HT1080 (cell line): ENCODE measurements at regions not wholly inside any gene's neighbourhood (a gene's known extent, or its start where the extent isn't known, plus 50 kb on each side); places are given as distances from the start of the nearest gene placed in this dataset.
"Not testable (repeated sequence)": the region's sequence is repeated elsewhere in the genome, so short reads cannot be mapped to it uniquely, and the experiment has no call there.

Source experiments
- DNase-seq: peaks from one replicate; pipeline ENCODE4 v3.0.0-alpha.2; 2015; ENCODE audit warnings: low read depth

DNA sequence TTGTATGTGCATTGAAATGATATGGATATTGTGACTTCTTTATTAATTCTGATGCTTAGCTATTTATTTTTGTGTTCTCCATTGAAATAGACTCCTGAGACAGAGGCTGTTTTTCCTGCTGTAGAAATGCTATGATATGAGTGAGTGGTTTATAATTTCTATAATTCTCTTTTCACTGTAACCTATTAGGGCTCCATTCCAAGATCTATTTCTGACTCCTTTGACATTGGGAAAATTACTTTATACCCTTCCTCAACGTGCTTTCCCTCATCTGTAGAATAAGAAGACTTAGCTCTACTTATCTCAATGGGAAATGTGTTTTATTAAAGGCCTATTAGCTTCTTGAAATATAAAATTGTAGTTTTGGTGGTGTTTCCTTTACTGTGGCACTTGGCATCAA lies 144.5 kb upstream of the RPRM start:
- DNase-seq, result no peak

DNA sequence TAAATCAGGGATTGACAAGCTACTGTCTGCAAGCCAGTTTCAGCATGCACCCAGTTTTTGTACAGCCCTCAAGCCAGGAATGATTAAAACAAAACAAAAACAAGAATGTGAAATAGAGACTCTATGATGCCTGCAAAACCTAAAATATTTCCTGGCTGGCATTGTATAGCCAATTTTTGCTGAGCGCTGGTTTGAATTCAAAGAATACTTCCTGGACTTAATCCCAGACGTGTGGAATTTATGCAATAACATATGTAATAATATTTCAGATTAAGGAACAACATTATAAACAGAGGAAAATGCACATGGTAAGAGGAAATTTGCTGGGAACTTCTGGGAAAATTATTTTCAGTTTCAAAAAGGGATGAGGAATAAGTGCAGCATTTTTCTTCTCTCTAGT lies 148.1 kb upstream of the RPRM start:
- DNase-seq, result no peak

DNA sequence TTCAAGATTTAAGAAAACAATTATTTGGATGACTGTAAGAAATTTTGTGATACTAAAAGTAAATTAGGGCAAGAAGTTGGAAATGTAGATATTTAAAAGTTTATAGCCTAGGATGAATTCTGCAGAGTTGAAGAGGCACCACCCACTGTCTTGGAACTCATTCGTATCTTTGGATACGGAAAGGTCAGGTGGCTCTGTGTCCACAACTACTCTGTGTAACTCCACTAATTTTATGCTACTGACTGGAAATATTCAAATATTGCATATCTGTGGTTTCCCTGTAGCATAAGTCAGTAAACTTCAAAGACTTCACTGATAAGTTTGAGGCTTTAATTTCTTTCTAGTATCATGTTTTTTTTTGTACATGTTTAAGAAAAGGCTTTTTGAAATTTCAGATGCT lies 156.9 kb upstream of the RPRM start:
- DNase-seq, result no peak

DNA sequence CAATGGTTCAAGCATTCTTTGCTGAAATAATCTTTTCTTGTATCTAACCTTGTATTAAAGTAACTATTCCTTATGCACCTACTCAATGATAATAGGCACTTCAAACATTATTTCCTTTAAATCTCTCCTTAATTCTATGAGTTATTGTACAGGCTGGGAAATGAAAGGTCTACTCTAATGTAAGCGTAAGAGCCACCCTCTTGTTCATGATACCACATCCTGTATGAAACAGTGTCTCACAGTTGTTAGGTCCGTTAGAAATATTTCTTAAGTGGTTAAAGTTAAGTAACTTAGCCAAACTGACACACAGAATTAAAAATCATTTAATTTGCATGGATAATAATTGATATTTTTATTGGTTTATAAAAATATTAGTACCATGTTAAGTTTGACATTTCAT lies 162.5 kb upstream of the RPRM start:
- DNase-seq, result no peak

DNA sequence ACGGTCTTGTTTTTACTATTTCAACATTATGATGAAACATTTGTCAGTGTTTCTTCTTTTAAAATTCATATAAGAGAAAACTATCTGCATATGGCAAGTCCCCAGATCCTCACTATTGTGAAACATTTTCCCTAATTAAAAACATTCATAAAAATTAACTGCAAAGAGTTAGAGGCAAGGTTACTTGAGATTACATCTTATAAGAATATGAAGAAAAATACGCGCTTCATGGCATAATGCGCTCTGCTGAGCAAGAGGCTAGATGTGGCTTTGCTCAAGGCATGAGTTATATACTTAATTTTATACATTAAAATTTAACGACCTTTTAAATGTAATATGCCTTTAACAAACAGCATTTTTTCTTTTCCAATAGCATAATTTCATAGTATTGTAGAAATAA lies 166.4 kb upstream of the RPRM start:
- DNase-seq, result no peak

DNA sequence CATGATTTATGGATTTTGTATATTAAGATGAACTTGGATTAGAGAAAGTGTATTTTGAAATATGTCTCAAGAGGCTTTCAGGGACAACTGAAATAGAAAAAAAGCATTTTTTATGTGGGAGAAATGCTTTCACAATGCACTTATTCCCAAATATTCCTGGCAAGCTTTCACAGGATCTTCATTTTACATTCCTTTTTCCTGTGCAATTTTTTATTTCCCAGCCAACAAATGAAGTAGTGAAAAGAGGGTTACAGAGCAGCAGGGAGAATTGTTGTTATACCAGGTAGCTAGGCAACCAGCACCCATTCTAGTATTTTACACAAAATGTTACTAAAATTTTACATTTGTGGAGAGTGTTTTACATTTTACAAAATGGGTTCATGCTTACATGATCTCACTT lies 167.0 kb upstream of the RPRM start:
- no peak for DNase-seq

DNA sequence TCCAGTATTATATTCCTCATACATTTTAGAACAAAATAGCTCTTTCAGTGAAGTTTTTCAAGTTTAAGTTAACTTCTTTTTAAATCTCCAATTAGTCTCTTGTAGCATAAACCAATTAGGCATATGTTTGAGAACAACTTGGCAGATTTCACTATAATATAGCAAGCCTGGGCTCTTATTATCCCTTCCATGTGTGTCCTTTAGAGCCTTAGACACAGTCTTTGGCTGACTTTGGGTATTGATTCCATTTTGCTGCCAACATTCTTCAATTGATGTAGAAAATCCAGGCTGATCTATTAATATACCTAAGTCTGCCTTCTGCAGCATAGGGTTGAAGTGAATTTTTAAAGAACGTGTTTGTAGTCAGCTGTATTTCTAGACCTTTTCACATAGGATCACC lies 179.1 kb upstream of the RPRM start:
- DNase-seq, result no peak

DNA sequence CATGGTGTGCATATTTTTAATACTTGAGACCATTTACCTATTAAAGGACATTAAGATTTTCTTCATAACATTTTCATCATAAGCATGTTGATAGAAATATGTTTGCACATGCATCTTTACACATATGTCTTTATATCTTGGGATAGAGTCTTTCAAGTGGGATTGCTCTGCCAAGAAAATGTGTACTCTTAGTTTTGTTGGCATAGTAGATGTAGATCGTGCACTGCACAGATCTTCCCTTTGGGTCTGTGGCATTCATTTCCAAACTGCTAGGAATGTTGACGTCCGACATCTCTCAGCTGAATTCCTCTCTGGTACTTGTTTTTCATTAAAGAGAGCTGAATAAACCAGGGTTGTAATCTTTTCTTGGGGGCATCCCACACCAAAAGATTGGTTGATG lies 183.2 kb upstream of the RPRM start:
- DNase-seq, result no peak

DNA sequence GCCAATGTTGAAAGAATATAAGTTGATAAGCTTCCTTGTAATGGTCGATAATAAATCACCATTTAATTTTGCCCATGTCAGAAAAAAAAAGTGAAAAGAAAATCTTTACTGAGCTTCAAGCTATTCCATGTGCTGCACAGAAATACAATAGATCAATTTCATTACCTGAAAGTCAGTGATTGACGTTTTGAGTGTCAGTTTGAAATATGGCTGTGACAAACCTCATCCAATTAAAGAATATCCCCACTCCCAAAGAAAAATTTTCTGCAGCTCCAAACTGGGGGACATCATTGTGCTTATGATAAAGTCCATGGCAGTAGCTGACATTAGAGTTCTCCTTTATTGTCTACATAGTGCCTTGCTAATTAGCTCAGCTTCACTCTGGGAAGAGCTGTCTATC lies 184.8 kb upstream of the RPRM start:
- DNase-seq, result no peak

DNA sequence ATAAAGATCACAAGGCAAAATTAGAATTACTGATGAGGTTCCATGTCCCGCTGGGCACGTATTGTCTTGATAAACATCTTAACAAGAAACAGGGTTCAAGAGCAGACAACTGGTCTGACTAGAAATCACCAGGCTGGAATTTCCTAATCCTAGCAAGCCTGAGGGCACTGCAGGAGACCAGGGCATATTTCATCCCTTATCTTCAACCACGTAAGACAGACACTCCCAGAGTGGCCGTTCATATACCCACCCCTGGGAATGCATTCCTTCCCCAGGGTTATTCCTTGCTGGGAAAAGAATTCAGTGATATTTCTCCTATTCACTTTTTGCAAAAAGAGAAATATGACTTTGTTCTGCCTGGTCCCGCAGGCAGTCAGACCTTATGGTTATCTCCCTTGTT lies 185.4 kb upstream of the RPRM start:
- DNase-seq, result not testable (repeated sequence)

DNA sequence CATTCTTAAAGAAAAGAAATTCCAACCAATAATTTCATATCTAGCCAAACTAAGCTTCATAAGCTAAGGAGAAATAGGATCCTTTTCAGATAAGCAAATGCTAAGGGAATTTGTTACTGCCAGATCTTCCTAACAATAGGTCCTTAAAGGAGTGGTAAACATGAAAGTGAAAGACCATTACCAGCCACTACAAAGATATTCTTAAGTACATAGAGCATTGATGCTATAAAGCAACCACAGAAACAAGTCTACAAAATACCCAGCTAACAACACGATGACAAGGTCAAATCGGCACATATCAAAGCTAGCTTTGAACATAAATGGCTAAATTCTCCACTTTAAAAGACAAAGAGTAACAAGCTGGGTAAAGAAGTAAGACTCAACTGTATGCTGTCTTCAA lies 188.9 kb upstream of the RPRM start:
- no peak for DNase-seq

DNA sequence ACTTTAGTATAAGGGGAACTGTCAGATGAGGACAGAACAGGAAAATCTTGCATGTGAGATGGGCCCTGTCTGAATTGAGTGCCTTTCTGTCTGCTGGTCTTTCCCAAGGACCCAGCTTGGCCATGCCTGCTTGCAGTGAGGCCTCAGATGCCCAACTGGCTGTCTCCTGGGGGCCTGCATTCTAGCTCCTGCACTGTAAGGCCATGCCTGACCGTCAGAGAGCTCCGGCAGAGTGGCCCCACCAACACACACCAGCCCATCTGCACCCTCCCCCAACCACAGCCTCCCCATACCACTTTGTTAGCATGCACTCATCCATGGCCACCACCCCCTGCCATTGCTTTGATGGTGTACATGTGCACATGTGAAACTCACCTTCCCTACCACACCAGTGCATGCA lies 190.4 kb upstream of the RPRM start:
- DNase-seq, result no peak

DNA sequence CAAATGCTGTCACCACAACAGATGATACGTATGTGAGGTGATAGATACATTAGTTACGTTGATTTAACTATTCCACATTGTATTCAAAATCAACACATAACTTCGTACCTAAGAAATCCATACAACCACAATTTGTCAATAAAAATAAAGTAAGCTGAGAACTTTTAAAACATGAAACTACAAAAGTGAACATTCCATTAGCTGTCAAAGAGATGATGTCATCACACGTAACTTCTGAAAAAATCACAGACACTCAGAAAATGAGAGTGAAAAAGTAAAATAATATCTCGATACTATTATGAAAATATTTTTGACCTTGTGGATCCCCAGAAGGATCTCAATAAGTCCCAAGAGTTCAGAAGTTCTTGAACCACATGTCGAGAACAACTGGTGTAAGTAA lies 161.6 kb upstream of the GALNT13 start:
- DNase-seq, result no peak

DNA sequence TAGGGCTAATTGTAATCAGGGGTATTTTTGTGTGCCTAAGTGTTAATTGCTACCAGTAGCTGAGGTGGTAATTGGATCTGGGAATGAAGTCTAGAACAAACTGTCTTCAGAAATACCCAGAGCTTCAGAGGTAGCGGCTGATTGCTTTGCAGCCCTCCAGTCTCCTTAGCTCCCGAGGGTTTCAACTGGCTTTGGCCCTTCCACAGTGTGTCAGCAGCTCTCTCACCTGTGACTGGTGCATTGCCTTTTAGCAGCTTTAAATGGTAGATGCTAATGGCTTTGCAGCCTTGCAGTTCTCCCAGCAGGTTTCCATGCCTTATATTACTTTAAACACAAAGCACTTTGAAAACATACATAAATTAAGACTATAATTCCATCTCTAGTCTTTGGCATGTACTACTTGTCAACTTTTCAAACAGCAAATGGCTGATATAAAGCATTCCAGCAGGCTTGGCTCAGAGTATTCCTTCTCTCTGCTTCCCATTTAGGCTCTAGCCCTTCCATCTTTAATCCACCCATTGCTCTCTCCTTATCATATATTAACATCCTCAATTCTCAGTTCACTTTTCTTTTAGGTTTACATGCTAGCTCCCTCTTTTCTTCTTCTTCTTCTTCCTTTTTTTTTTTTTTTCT lies 156.4 kb upstream of the GALNT13 start:
- no peak for DNase-seq

DNA sequence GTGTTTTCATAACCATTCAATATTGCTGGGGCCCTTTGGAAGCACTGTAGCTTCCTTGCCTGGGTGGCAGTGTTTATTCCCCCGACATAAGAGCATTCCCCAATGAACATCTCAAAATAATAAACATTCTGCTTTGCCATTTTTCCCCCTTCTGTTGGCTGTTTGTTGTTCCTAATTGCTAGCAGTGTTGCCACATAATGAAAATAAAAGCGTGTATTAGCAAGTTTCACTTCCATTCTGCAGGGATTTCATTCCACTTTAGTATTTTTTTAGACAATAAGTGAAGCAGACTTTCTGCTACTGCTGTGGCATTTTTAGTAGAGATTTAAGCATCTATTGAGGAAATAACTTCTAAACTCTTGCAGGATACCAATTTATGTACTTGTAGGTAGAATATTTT lies 154.7 kb upstream of the GALNT13 start:
- DNase-seq, result no peak

DNA sequence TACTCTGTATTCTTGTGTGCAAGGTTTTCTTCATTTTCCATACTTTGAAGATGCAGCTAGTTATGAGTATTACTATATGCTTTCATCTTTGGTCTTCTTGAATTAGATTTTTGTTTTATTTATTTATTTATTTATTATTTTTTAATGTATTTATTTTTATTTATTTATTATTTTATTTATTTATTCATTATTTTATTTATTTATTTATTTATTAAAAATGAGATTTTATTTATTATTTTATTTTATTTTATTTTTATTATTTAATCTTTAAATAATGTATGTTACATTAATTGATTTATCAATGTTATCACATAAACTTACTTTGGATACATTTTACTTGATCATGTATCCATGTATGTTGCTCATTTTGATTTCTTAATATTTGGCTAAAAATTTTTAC lies 132.3 kb upstream of the GALNT13 start:
- no peak for DNase-seq

DNA sequence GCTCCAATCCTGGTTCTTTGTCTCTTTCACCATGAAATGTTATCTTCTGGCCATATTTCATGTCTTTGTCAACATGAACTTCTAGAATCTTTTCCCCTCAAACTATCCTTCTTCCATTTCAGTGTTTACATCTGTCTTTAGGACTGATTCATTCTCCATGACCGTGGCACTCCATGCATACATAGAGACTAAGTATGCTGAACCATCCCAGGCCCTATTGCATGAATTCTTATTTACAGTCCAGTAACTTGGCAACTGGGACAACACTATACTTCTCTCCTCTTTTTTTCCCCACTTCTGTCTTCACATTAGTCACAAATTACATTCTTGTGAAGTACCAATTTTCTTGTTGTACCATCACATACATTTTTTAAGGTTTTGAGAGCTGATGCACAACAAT lies 109.8 kb upstream of the GALNT13 start:
- no peak for DNase-seq

DNA sequence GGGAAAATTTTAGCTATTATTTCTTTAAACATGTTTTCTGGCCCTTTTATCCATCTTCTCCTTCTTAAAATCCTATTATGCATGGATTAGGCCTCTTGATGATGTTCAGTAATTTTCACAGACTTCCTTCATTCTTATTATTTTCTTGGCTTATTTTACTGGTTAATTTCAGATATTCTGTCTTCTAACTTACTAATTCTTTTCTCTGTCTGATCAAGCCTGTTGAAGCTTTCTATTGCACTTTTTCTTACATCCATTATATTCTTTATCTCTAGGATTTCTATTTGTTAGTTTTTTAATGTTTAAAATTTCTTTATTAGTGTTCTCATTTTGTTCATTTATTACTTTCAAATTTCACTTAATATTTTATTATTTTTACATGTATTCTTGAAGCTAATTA lies 105.3 kb upstream of the GALNT13 start:
- DNase-seq, result no peak

DNA sequence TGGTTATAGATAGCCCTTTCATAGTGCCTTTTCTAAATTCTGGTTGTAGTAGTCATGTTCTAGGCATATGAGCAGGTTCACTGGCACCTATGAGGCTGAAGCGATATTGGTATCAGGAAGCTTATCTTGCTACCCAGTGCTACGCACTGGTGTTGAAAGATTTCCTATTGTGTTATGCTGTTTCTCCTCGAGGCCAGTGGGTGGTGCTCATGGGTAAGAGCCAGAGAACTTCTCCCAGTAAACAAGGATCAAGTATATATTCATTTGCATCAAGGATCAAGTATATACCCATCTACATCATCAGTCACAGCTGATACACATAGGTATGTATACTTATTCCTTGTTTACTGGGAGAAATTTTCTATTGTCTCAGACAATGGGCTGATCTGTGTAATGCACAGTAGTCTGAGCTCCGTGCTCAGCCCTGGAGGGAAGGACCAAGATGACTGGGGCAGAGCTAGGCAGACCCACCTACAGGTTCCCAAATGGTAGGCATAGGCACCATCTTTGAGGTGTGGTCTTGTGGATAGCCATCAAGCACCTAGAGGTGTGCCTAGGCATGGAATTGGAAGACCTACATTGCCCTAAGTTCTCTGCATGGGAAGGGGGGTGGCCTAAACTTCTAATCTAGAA lies 101.2 kb upstream of the GALNT13 start:
- DNase-seq, result peak; percentile 5

DNA sequence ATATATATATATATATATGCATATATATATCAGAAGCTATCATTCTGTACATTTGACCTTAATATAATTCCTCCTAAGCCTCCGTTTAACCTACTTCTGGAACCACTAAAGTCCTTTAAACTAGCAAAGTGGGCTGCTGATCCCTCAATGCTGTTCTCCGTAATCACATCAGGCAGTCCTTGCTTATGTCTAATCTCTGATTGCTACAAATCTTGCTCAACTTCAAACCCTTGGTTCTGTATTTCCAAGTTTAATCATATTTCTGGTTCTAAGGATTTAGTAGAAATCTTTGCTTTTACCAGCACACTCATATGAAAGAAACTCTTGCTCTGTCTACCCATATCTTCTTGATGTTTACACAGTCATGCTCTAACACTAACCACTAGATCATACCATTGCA lies 91.5 kb upstream of the GALNT13 start:
- DNase-seq, result no peak

DNA sequence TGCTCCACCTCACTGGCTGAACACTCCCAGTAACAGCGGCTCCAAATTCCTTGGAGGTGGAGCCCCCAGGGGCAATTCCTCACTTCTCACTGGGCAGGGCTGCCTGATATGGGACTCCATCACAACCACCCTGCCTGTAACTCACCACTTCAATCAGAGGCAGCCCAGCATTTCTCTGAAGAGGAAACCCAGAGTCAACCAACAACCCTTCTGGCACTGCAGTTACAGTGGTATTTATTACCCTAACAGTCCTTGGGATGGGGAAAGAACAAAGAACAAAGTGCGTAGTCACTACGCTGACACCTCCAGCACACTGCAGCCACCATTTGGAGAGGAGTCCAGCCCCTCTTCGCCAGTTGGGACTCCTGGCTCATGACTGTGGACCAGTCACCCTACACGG lies 85.7 kb upstream of the GALNT13 start:
- no peak for DNase-seq

DNA sequence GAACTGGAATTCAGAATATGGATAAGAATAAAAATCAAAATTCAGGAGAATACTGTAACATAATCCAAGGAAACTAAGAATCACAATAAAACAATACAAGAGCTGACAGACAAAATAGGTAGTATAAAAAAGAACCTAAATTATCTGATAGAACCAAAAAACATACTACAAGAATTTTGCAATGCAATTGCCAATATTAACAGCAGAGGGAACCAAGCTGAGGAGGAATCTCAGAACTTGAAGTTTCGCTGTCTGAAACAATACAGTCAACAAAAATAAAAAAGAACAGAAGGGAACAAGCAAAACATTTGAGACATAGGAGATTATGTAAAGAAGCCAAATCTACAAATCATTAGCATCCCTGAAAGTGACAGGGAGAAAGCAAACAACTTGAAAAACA lies 84.1 kb upstream of the GALNT13 start:
- DNase-seq, result no peak

DNA sequence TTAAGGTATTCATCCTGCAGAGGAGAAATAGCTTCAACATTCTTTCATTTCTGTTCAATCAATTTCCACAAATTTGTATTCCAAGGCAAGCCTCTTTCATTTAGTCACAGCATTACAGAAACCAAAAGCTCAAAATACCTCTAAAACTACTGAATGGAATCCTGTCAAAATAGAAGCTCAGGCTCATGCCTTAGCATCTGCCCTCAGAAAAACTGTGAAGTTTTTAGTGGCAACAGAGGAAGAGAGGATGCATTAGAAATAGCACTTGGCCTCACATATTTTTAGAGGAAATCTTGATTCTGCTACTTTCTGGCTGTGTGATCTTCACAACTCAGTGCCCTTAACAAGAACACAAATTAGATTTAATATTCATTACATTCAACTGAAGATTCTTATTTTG lies 69.1 kb upstream of the GALNT13 start:
- no peak for DNase-seq

DNA sequence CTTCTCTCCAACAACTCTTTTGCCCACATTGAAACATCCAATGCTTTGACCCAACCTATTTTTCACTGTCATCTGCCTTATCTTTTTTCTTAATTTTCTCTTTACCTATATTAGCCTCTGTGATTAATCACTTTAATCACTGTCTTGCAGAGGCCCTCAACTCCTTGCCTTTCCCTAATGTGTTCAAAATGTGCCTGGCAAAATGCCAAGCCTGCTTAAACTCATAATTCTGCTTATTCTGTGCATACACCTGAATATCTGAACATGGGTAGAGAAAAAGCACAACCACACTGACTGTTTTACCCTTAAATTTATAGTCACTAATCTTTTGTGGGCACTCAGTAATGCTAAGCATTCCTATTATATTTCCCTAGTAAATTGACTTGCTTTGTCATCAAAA lies 63.0 kb upstream of the GALNT13 start:
- no peak for DNase-seq
